Transverse colon (tissue), 4 donors: ENCODE measurements at regions not wholly inside any gene's neighbourhood (a gene's known extent, or its start where the extent isn't known, plus 50 kb on each side); places are given as distances from the start of the nearest gene placed in this dataset.

ENCODE experiments used
- DNase-seq: peaks from one replicate; pipeline ENCODE4 v3.0.0-alpha.2; 2019
- H3K27ac ChIP-seq, 4 donors: fragments of 200-600 bp; sonication (generic); 2 replicates each; pipeline ENCODE4 v1.5.1; 2016 to 2018; ENCODE audit warnings: inconsistent platforms in 4 of 4
- H3K27me3 ChIP-seq: fragments of 200-600 bp; sonication (generic); 2 replicates; pipeline ENCODE4 v1.5.1; 2017; ENCODE audit warnings: inconsistent platforms
- H3K36me3 ChIP-seq, 4 donors: fragments of 200-600 bp; sonication (generic); 2 replicates each; pipeline ENCODE4 v1.5.1; 2017 to 2019; ENCODE audit warnings: inconsistent platforms in 4 of 4
- H3K4me1 ChIP-seq, 4 donors: fragments of 200-600 bp; sonication (generic); 2 replicates each; pipeline ENCODE4 v1.5.1; 2017 to 2020; ENCODE audit warnings: inconsistent platforms in 4 of 4
- H3K4me3 ChIP-seq, 4 donors: fragments of 200-600 bp; sonication (generic); 1 replicate in 1 of 4; 2 replicates in 3 of 4; pipeline versions ENCODE4 v1.5.1 to v1.6.1; 2017 to 2019; ENCODE audit warnings: inconsistent platforms in 4 of 4
- H3K9me3 ChIP-seq, 2 donors: fragments of 200-600 bp; sonication (generic); 2 replicates each; pipeline ENCODE4 v1.5.1; 2017 to 2019; ENCODE audit warnings: inconsistent platforms in 2 of 2
- CTCF ChIP-seq, 5 experiments: fragments of 200-600 bp in 3 of 5; fragments of 450-650 bp in 2 of 5; sonication (generic) in 3 of 5; IDR thresholded peaks; 1 replicate in 2 of 5; 2 replicates in 3 of 5; pipeline ENCODE4 v1.5.1; 2016 to 2017; ENCODE audit warnings: antibody characterized with exemption in 5 of 5, inconsistent platforms in 3 of 5, mild to moderate bottlenecking in 2 of 5, moderate library complexity in 1 of 5
- EP300 ChIP-seq: sonication (generic); formaldehyde crosslinking; IDR thresholded peaks from one replicate; pipeline ENCODE4 v1.6.1; 2017; ENCODE audit warnings: antibody characterized with exemption, low read depth
- POLR2A ChIP-seq: fragments of 450-650 bp; IDR thresholded peaks from one replicate; pipeline ENCODE4 v1.6.1; 2016; ENCODE audit warnings: antibody characterized with exemption, mild to moderate bottlenecking, moderate library complexity
- POLR2AphosphoS5 ChIP-seq, 3 donors: sonication (generic); formaldehyde crosslinking; IDR thresholded peaks; one replicate each; pipeline ENCODE4 v1.6.1; 2016; ENCODE audit warnings: antibody characterized with exemption in 3 of 3
- WGBS, 2 donors: methylation state at CpG; one replicate each; pipeline ENCODE4 v1.1.5; 2018; ENCODE audit warnings: low coverage in 1 of 2; 5-methylcytosine and 5-hydroxymethylcytosine counted together
- in situ Hi-C, 4 donors: fragments of 200-750 bp; cut with MboI; loops; one replicate each; pipeline versions ENCODE4 v1.15.0 to v1.15.1; 2017; ENCODE audit warnings: low sequenced_read_pairs in 3 of 4, low pct_ligation_motif_present in 1 of 4, low pct_unique_long_range_greater_than_20kb in 1 of 4
- intact Hi-C: fragments of 100-400 bp; cut with DNase I; formaldehyde crosslinking; loops from one replicate; pipeline ENCODE4 v1.15.1; 2023; ENCODE audit warnings: low total_unique reads

GRCh38 chr4:137614491-137614890 lies 82.2 kb upstream of the PCDH18 start:
- DNase-seq, result no peak
- 67 to 84% methylated on average over 1 of the region's 1 CpG for WGBS, 2 donors
- Histone ChIP-seq H3K9me3 (no peaks in the 10 kb centered on the region), H3K4me3 (no peak overlapping the region), H3K27ac (no peak overlapping the region), H3K27me3 (no peaks in the 10 kb centered on the region), H3K4me1 (no peaks in the 10 kb centered on the region), H3K36me3 (no peaks in the 10 kb centered on the region)
- in situ Hi-C loops, result no loop called here
- intact Hi-C loops, result no loop called here
- TF ChIP-seq CTCF (IDR thresholded peaks at IDR 0.05) (no peak), POLR2AphosphoS5 (IDR thresholded peaks at IDR 0.05) (no peak), EP300 (no peak), POLR2A (no peak)

GRCh38 chr4:137611998-137612700 lies 79.9 kb upstream of the PCDH18 start:
- Histone ChIP-seq H3K27me3 (no peaks in the 10 kb centered on the region), H3K9me3 (no peaks in the 10 kb centered on the region), H3K4me3 (no peak overlapping the region), H3K4me1 (no peaks in the 10 kb centered on the region), H3K27ac (no peak overlapping the region), H3K36me3 (no peaks in the 10 kb centered on the region)
- WGBS, 2 donors, result 67 to 71% methylated on average over 3 of the region's 3 CpGs
- TF ChIP-seq POLR2AphosphoS5 (IDR thresholded peaks at IDR 0.05) (no peak), POLR2A (no peak), EP300 (no peak)
- no peak for DNase-seq
- intact Hi-C loops (no loop called here), in situ Hi-C loops (no loop called here)

- no peak for DNase-seq
- Histone ChIP-seq H3K27me3 (no peaks in the 10 kb centered on the region), H3K36me3 (no peaks in the 10 kb centered on the region), H3K4me3 (no peak overlapping the region), H3K27ac (peak overlapping the region in 1 of 4 donors; percentile 61), H3K9me3 (no peaks in the 10 kb centered on the region), H3K4me1 (no peaks in the 10 kb centered on the region)
- in situ Hi-C loops (no loop called here), intact Hi-C loops (no loop called here)
- 75 to 100% methylated on average over 1 to 2 of the region's 2 CpGs for WGBS, 2 donors
- peak in 1 of 5 experiments; percentile 23 for TF ChIP-seq CTCF (IDR thresholded peaks at IDR 0.05)
- no peak for TF ChIP-seq POLR2AphosphoS5 (IDR thresholded peaks at IDR 0.05)
- no peak for TF ChIP-seq POLR2A
- TF ChIP-seq EP300, result no peak
Measured at GRCh38 chr4:137610960-137611359, 78.7 kb upstream of the PCDH18 start.

GRCh38 chr4:137609718-137610430 lies 77.6 kb upstream of the PCDH18 start:
- 35 to 37% methylated on average over 4 of the region's 4 CpGs for WGBS, 2 donors
- intact Hi-C loops (no loop called here), in situ Hi-C loops (no loop called here)
- Histone ChIP-seq H3K4me3 (no peak overlapping the region), H3K36me3 (no peaks in the 10 kb centered on the region), H3K27ac (peak overlapping the region; percentile 49 to 61 (median 50)), H3K9me3 (no peaks in the 10 kb centered on the region), H3K4me1 (no peaks in the 10 kb centered on the region), H3K27me3 (no peaks in the 10 kb centered on the region)
- TF ChIP-seq POLR2AphosphoS5 (IDR thresholded peaks at IDR 0.05) (peak in 1 of 3 donors; percentile 10), CTCF (IDR thresholded peaks at IDR 0.05) (no peak), EP300 (no peak), POLR2A (no peak)
- no peak for DNase-seq
